ENCODE measurements at regions not wholly inside any gene's neighbourhood (a gene's known extent, or its start where the extent isn't known, plus 50 kb on each side); places are given as distances from the start of the nearest gene placed in this dataset.
A peak's percentile ranks its signal among the peaks of the same experiment; 100 is the strongest.
"Not testable (repeated sequence)": the region's sequence is repeated elsewhere in the genome, so short reads cannot be mapped to it uniquely, and the experiment has no call there.

- DNase-seq = no peak
These were observed 358.4 kb upstream of the RPS23 start for GRCh38 chr5:82636591-82636990.

DNA sequence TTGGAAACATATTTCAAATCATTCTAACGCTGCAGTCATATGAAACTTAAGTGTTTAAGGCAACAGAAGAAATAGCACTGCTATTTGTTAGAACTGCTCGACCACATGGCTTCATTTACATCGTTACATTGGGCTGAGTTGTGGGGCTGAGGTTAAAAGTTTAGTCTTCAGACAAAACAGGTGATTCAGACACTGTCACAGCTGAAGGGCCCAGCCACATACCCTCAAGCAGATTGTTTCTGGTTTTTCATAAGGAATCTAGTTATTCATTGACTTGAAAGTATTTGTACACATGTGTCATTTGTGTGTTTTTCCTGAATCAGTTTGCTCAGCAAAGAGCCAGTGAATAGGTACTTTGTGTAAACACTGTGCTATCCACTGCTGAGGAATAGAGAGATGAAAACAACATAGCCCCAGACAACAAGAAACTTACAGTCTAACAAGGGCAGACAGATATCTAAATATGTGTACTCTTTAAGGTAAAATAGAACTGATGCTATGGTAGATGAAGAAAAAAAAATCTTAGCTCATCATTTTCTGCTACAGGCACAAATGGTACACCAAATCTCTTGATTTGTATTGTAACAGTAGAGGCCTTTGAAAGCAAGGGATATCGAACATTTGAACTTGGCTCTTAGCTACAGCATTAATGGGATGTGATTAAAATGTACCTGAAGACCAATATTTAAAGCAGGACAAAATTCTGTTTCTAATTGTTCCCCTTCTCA lies 357.6 kb upstream of the RPS23 start:
- peak; percentile 17 for DNase-seq

GRCh38 chr5:82628364-82628910 lies 350.3 kb upstream of the RPS23 start:
- no peak for DNase-seq

GRCh38 chr5:82626905-82627591 lies 348.9 kb upstream of the RPS23 start:
- not testable (repeated sequence) for DNase-seq

GRCh38 chr5:82626012-82626411 lies 347.9 kb upstream of the RPS23 start:
- not testable (repeated sequence) for DNase-seq

DNA sequence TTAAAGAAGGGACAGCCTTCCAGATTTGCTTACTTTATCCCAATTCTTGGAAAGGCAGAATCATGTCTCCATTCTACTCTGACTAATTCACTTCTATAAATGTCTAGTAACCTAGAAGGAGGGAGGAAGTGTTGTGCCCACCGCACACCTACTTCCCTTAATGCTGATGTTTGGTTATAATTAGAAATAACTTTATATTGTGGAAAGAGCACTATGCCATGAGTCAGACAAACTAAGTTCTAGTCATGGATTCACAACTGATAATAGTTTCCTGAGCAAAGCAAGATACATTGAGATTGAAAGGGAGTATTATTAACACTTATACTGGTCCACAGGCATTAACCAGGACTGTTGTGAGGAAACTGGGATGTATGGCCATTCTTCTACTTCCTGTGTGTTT lies 345.9 kb upstream of the RPS23 start:
- DNase-seq = no peak

DNA sequence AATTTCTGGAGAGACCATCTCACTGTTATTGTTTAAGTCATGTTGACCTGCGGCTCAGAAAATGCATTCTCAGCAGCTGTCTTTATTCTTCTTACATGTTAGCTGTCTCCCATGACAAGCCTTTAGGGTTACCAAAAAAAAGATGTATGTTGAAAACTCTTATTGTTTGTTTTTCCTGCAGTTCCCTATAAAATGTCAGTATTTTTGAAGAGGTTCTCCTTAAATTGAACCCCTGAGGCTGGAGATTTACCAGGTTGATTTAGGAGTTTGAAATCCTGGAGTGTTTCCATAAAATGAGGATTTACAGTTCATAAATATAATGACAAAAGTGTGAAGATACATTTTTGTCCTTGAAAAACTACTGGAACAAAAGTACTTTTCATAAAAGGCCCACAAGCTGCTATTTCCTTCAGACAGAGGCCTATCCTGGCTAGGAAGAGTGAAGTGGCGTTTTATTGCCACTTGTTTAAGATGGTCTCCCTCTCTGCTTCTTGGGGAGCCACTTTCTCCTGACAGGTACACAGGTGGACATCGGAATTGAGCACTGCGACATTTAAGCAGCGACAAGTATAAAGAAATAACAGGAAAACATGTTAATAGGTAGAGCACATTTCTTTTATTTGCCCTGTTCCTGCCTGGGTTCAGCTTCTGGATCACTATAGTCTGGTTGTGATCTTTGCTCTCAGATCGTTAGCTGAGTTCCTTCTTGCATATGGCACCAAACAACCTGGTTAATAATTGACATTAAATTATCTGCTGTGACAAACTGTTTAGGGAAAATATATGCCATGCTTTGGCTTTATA lies 344.8 kb upstream of the RPS23 start:
- no peak for DNase-seq

- no peak for DNase-seq
These were observed 344.1 kb upstream of the RPS23 start for GRCh38 chr5:82622205-82622604.

DNA sequence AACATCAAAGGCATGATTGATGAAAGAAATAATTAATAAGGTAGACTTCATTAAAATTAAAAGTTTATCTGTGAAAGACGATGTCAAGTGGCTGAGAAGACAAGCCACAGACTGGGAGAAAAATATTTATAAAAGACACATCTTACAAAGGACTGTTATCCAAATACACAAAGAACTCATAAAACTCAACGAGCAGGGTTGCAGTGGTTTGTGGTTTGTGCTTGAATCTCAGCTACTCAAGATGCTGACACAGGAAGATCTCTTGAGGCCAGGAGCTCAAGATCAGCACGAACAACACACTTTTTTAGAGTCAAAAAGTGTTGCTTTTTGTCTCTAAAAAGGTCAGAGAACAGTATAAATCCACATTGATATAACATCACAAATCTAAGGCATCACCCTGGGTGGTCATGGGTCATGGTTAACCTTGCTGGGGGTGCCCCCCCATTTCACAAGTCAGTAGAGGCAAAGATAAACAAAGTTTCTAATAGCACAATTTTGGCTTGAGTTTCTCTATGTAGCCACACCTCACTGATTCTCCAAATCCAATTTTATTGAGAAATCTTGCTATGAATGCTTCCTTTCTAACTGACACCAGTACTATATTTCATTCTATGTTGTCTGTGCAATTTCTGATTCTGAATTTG lies 342.9 kb upstream of the RPS23 start:
- DNase-seq = no peak

- no peak for DNase-seq
These were observed 340.9 kb upstream of the RPS23 start for GRCh38 chr5:82619097-82619496.

DNA sequence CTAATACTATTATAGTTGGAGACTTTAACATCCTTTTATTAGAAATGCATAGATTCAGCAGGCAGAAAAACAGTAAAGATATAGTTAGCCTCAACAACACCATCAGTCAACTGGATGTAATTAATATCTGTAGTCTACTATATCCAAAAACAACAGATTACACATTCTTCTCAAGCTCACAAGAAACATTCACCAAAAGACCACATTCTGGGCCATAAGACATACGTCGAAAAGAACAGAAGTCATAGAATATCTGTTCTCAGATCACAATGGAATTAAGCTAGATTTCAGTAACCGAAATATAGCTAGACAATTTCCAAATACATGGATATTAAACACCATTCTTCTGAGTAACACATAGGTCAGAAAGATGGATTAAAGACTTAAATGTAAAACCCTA lies 336.6 kb upstream of the RPS23 start:
- DNase-seq = no peak

DNA sequence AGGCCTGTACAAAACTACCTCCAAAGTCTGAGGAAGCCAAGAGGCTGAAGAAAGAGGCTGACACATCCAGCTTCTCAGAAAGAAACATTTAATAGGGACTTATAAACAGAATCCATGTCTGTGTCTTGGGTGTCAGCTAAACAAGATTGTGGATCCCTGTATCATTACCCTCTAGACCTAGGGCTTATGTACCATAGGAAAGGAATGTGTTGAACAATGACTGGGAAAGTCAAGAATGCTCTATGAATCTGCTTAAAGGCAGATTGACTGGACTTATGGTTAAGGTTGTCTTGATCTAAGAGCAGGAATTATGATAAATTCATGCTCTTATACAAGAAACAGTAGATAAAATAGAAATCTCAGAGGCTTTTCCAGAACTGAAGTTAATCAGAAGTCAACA lies 335.7 kb upstream of the RPS23 start:
- DNase-seq = no peak

GRCh38 chr5:82610686-82611085 lies 332.5 kb upstream of the RPS23 start:
- DNase-seq = no peak

DNA sequence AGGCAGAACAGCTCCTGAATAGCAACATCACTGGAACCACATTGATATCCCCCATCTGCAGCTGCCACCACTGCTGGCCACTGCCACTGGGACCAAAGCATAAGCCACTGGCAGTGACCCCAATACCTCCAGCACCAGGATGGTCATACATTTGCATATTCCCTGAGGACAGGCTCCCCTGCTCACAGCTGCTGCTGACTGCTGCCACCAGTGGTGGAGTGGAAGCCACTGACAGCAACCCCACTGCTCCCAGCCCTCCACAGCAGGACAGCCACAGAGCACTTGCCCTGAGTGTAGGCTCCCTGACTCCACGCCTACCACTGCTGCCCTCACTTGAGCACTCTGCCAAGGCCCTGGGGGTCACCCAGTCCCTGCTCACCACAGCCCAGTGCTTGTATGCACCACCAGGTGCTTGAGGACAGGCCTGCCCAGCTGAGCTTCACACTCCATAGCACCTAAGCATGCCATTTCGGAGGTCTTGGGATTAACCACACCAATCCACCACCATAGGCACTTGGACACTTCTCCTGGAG lies 327.4 kb upstream of the RPS23 start:
- DNase-seq = no peak

DNA sequence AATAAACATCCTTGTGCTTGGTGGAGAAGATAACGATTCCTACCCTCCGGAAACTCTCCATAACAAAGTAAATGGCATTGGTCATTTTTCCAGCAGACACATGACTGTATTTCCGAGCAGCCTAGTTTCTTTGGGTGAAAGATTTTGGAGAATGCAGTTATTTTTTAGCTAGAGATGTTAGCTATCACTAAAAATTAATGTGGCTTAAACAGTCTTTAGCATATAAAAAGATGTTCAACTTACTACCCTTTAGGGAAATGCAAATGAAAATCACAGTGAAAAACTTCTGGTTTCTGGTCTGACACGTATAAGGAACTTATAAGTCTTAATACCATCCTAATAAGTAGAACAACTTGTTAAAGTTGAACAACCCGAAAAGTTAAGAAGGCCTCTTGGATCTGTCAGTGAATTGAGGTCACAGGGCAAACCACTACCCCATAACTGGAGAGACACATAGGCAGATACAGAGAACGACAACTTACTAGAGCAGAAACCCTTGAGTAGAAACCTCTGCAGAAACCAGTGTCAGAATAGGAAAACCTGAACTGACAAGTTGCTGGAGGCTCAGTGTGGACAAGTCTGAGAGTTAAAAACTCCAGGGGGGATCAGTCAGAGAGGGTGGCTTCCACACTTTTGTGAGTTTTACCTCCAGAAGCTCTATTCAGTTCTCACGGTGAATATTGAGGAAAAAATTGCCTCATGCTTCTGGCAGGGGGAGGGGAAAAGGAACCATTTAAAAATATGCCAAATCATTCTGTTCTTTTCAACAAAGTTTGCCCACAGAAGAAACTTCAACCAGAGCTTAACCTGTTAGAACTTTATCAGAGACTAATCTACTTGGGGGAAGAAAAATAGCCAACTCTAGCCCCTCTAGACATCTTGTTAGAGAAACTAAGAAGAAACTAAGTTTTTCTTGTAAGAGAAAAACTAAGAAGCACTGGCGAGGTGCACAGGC lies 325.2 kb upstream of the RPS23 start:
- DNase-seq = no peak

DNA sequence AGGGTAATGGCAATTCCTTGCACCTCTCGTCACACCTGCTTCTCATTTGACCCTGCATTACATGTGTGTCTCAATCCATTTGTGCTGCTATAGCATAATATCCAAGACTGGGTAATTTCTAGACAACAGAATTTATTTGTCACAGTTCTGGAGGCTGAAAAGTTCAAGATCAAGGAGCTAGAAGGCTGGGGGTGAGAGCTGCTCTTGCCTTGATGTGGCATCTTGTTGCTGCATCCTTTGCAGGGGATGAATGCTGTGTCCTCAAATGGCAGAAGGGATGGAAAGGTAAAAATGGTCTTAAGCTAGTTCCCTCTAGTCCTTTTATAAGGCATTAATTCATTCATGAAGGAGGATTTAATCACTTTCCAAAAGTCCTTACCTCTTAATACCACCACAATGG lies 323.7 kb upstream of the RPS23 start:
- DNase-seq = no peak

- no peak for DNase-seq
These were observed 322.9 kb upstream of the RPS23 start for GRCh38 chr5:82601077-82601476.

DNA sequence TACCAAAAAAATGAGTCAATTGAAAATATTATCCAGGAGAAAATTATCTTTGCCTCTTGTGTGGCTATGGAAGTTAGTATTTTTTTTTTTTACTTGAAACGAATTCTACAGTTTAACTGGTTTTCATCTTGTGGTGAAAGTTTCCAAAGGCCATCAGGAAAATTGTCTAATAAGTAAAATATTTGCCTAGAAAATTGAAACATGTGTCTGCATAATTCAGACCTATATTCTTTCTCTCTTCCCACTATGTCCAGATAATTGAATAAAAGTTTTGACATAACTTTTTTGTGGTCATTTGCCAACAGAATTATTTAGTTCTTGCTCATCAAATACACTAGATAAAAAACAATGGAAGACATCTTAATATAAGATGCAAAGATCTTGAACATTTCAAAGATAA lies 321.5 kb upstream of the RPS23 start:
- DNase-seq = no peak

DNA sequence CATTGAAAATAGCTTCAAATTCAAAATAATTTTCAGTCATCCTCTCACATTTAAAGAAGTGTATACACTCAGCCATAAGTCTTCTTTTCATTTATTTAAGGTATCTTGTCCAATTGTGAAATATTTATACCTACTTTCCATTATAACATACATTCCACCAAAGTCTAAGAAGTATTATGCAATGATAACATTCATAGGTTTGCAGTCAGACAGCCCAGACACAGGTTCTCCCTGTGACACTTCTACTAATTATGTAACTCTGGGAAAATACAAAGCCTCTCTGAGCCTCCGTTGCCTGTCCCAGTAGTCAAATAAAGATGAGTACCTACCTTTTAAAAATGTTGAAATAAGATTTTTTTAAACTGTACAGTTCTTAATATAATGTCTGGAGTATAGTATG lies 320.9 kb upstream of the RPS23 start:
- no peak for DNase-seq

- DNase-seq = no peak
These were observed 319.3 kb upstream of the RPS23 start for GRCh38 chr5:82597437-82597836.

GRCh38 chr5:82596451-82596850 lies 318.3 kb upstream of the RPS23 start:
- no peak for DNase-seq

DNA sequence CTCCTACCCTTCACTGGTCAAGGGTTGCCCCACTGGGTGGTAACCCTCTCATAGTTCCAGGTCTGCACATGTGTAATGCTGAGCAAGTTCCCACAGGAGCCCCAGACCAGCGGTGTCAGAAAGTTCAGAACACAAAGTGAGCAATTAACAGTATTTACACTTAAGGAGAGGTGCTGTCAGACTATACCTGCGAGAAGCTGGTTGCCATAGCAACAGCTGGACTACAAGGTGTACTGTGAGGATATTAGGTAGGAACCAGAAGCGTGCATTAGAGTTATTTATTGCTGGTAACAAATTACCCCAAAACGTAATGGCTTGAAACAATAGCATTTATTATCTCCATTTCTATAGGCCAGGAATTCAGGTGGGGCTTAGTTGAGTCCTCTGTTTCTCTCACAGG lies 317.0 kb upstream of the RPS23 start:
- peak; percentile 83 for DNase-seq
